Stimulated activated CD4-positive, alpha-beta T cell treated with anti-CD3 and anti-CD28 coated beads, Interleukin-2, amount 100 ng/mL, for 24 hours (primary cell): ENCODE measurements at regions not wholly inside any gene's neighbourhood (a gene's known extent, or its start where the extent isn't known, plus 50 kb on each side); places are given as distances from the start of the nearest gene placed in this dataset.
"Not testable (repeated sequence)": the region's sequence is repeated elsewhere in the genome, so short reads cannot be mapped to it uniquely, and the experiment has no call there.

ENCODE experiments used
- DNase-seq, 2 donors: peaks; one replicate each; pipeline ENCODE4 v3.0.0-alpha.2; 2020

GRCh38 chr18:22753130-22753831 lies 179.8 kb upstream of the RBBP8 start:
- DNase-seq, result no peak

DNA sequence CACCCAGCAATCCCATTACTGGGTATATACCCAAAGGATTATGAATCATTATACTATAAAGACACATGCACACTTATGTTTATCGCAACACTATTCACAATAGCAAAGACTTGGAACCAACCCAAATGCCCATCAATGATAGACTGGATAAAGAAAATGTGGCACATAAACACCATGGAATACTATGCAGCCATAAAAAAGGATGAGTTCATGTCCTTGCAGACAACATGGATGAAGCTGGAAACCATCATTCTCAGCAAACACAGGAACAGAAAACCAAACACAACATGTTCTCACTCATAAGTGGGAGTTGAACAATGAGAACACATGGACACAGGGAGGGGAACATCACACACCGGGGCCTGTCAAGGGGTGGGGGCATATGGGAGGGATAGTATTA lies 169.1 kb upstream of the RBBP8 start:
- not testable (repeated sequence) for DNase-seq

DNA sequence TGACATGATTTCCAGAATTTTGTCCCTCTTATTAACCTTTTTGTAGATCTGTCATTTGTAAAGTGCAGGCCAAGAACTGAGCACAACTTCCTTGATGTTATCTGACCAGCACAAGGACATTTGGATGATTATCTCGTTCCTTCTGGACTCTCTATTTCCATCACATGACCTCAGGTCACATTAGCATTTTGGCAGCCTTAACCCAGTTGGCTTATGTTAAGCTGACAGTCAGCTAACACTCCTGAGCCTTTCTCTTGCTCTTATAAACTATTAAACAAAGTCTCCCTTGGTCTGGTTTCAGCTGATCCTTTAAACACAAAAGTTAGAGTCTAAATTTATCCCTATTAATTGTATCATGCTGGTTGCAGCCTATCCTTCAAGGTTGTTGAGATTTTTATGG lies 167.2 kb upstream of the RBBP8 start:
- DNase-seq, result no peak

DNA sequence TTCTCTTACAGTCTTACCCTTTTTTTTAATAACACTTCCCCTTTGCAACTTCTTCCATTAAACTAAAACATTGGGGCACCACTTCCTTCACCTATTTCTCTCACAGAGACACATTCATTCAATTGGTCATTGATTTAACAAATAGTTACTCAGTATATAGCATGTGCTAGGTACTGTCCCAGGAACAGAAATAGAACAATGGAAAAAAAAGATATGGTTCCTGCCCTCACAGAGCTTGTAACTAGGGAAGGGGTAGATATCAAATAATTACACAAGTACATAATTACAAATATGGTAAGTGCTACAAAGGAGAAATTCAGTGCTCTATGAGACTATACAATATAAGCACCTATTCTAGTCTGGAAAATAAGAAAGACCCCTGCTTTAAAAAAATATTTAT lies 165.5 kb upstream of the RBBP8 start:
- no peak for DNase-seq

- no peak for DNase-seq
Measured at GRCh38 chr18:22773944-22774343, 159.2 kb upstream of the RBBP8 start.

DNA sequence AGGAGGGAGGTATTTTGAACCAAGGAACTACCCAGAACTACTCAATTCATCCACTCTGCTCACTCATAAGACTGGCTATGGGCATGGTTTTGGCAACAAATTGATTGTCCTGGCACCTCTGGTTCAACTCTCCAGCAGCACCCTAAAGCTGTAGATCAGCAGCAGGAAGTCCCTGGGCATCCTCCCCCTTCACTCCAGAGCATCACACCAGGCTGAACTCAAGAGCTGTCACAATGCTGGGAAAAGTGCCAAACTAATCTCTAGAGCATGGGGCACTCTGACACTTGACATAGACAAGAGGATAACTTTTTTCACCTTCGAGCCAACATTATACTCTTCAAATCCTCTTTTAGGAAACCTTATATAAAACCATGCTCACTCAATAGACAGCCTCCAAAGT lies 154.1 kb upstream of the RBBP8 start:
- no peak for DNase-seq

DNA sequence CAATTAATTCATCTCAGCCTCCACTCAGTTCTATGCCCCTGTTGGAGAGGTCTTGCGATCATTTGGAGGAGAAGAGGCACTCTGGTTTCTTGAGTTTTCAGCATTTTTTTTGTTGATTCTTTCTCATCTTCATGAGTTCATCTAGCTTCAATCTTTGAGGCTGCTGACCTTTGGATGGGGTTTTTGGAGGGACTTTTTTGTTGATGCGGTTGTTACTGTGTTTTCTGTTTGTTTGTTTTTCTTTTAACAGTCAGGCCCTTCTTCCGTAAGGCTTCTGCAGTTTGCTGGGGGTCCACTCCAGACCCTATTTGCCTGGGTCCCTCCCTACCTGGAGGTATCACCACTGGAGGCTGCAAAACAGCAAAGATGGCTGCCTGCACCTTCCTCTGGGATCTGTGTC lies 149.9 kb upstream of the RBBP8 start:
- DNase-seq, result no peak

DNA sequence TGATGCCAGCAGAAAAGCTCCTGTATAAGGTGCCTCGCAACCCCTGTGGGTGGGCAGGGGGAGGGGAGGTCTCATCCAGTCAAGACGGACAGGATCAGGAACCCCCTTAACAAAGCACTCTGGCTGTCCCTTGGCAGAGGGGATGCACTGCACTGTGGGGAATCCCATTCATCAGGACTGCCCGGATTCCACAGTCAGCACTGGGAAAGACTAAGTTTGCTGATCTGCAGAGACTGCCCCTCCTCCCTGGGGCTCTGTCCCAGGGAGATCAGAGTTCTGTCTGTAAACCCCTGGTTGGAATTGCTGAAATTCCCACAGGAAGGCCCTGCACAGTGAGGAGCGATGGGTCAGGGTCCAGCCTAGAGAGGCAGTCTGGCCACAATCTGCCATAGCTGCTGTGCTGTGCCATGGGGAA lies 149.5 kb upstream of the RBBP8 start:
- no peak for DNase-seq

GRCh38 chr18:22789052-22789451 lies 144.1 kb upstream of the RBBP8 start:
- DNase-seq, result no peak

DNA sequence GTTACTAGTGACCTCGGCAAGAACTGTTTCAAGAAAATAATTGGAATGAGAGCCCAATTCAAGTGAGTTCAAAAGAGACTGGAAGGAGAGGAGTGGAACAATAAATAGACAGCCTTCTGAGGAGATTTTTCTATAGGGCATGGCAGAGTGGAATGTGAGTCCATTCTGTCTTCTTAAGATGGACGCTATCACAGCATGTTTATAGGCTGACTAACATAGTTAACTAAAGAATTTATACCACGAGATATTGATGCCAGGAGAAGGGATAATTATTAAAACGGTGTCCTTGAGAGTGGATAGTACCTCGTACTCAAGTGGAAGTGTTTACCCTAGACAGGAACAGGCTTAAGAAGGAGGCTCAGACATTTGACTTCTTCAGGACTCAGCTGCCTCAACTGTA lies 143.5 kb upstream of the RBBP8 start:
- DNase-seq, result no peak

DNA sequence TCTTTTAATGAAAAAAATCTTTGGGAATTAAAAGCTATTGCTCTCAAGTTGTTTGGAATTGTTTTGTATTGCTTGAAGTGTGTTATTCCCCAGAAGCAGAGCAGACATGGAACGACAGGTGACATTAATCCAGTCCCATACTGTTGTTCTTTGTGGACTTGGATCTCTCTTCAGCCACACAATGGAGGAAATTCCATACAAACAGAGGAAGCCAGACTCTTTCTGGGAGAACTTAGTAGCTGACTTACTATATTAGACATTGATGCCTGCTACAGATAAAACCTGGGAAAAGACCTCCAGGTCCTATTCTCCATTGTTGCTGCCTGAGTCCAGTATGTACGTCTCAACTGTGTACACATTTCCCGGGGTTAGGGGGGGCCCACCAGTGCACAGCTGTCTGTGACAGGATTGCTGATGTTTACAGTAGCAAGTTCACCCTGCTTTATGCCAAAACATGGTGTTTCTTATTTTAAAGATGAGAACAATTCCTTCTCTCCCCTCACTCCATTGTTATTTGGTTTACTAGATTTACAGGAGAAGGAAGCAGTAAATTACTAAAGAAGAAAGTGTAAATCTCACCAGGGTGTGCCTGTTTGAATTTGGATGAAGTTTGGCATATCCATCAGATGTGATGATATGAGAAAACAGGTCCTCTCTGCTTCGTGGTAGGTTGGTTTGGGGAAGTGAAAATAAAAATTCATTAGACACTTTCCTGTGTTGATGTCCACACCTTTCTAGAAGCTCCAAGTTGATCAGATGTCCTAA lies 142.4 kb upstream of the RBBP8 start:
- no peak for DNase-seq

GRCh38 chr18:22791310-22791610 lies 141.9 kb upstream of the RBBP8 start:
- no peak for DNase-seq

GRCh38 chr18:22796113-22796512 lies 137.0 kb upstream of the RBBP8 start:
- no peak for DNase-seq

- no peak for DNase-seq
Measured at GRCh38 chr18:22800551-22800951, 132.6 kb upstream of the RBBP8 start.

- DNase-seq, result no peak
Measured at GRCh38 chr18:22813648-22814328, 119.3 kb upstream of the RBBP8 start.

GRCh38 chr18:22814329-22814703 lies 118.8 kb upstream of the RBBP8 start:
- no peak for DNase-seq

DNA sequence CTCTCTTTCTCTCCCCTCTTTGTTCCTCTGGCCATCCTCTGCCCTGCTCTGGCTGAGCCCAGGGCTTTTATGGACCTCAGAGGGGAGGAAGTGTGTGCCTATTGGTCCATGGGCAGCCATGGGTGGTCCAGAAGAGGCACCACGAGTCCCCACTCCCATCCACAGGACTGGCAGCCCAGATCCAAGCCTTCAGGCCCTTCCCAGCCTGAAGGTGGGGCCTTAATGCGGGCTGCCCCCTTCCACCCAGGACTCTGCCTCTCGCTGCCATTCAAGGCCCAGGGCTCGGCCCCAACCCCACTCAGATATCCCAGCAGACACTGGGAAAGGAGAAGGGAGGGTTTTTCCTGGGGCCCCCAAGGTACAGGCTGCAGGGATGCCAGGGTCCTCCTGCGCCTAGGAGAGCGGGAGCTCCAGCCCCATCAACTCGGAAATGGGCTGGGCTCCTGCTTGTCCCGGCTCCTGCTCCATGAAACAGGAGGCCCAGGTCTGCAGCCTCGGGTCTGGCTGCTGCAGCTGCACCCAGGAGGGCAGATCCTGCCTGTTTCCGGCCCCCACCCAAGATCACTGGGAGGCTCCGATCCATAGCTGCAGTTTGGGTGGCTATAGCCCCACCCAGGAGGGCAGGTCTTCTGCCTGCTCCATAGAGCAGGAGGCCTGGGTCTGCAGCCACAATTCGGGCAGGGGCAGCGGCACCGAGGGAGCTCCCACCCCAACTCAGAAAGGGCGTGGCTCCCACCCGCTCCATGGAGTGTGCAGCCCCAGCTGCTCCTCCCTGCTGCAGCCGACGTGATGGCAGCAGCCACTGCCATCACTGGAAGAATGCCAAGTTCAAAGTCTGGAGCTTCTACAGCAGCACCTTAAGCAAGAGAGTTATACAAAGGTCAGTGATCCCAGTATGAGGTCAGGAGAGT lies 116.6 kb upstream of the RBBP8 start:
- DNase-seq, result no peak

- DNase-seq, result no peak
Measured at GRCh38 chr18:22817844-22818243, 115.3 kb upstream of the RBBP8 start.

DNA sequence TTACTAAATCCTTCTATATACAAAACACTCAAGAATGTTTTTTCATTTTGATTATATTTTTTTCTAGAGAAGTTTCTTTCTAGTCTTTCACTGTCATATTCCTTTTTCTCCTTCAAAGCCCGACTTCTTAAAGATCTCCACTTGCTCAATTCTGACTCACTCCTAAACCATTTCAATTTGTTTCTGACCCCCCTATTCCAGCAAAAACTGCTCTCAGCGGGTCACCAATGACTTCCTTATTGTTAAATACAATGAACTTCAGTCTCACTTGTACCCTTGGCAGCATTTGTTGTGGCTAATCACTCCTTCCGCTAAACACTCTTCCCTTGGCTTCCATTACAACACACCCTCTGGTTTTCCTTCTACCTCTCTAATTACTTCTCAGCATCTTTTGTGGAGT lies 111.1 kb upstream of the RBBP8 start:
- DNase-seq, result no peak

- DNase-seq, result no peak
Measured at GRCh38 chr18:22822841-22823508, 110.2 kb upstream of the RBBP8 start.

DNA sequence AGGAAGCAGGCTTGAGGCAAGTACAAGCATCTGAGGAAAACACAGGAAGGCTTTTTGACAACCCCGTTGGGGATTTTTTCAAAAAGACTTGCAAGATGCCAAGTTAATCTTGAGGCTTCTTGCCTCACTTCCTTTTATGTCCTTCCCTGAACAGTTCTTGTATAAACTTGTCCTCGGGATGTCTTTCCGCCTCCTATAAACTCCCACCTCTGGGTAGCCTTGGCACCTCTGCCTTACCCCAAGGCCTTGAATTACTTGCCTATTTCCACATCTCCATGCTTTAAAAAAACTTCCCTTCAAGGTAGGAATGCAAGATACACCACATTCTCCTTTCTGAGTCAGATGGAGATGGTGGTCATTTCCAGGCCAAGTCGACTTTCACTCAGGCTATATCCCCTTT lies 106.4 kb upstream of the RBBP8 start:
- DNase-seq, result no peak

GRCh38 chr18:22827216-22827615 lies 105.9 kb upstream of the RBBP8 start:
- no peak for DNase-seq

- no peak for DNase-seq
Measured at GRCh38 chr18:22827741-22828140, 105.4 kb upstream of the RBBP8 start.
